ENCODE measurements at regions not wholly inside any gene's neighbourhood (a gene's known extent, or its start where the extent isn't known, plus 50 kb on each side); places are given as distances from the start of the nearest gene placed in this dataset.
"Not testable (repeated sequence)": the region's sequence is repeated elsewhere in the genome, so short reads cannot be mapped to it uniquely, and the experiment has no call there.

DNA sequence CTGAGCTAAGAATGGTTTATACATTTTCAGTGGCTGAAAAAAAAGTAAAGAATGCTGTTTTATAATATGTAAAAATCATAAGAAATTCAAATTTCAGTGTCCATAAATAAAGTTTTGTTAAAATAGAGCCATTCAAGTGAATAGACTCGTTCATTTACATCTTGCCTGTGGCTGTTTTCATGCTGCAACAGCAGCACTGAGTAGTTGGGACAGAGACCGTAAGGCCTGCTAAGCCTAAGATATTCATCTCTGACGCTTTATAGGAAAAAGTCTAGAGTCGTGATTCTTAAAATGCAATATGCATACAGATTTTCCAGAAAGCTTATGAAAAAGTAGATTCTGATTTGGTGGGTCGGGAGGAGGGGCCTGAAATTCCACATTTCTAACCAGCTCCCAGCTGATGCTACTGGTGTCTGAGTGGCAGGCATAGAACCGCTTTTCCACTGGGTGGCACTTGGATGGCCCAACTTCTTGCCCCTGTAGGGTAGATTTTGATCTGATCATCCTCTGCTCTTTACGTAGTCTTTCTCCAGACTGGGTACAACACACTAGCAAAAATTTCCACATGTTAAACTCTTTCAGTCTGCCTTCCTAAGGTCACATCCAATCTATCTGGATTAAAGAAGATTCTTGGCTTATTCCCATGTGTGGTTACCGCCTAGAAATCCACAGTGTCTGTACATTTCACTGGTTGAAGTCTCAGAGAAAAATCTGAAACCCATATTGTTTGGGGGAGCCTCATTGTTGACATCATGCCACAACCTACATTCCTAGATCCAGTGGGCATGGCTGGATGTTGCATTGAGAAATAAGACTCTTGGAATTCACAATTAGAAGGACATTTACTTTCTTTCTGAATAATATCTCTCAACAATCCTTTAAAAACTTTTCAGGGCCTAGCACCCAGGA is 151.2 kb downstream of the C12orf75 start:
- DNase-seq (ENCODE audit: low spot score) (no peak), FAIRE-seq (no peak)

GRCh38 chr12:105482951-105483350 is 152.5 kb downstream of the C12orf75 start:
- FAIRE-seq: no peak

GRCh38 chr12:105483691-105484090 is 153.2 kb downstream of the C12orf75 start:
- DNase-seq (ENCODE audit: low spot score) (no peak), FAIRE-seq (no peak)

More at GRCh38 chr12:105482951-105483350, 152.5 kb downstream of the C12orf75 start:
- no peak for DNase-seq (ENCODE audit: low spot score)

DNA sequence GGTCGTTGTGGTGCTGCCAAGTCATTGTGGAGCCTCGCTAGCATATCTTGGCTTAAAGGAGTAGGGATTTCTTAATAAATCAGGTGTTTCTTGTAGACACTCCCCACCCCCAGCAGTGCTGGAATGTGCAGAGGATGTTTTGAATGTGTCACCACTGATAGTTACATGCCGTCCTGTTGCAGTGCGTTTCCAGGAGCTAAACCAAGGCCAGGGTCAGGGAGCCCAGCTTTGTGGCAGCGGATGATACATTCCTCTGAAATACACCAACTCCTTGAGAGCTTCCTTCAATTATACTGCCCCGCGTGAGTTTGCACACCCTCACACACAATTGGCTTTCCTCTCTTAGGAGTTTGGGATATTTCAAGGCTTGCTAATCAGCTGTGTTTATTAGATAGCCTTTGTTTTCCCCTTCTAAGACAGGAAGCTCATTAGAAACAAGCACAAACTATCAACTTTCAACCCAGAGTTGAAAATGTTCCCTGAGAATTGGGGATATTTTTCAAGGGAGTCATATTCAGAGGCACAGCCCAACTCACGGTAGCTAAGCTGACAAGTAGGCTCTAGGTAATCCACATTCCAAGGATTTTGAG is 154.9 kb downstream of the C12orf75 start:
- DNase-seq (ENCODE audit: low spot score) (peak; percentile 46), FAIRE-seq (no peak)

DNA sequence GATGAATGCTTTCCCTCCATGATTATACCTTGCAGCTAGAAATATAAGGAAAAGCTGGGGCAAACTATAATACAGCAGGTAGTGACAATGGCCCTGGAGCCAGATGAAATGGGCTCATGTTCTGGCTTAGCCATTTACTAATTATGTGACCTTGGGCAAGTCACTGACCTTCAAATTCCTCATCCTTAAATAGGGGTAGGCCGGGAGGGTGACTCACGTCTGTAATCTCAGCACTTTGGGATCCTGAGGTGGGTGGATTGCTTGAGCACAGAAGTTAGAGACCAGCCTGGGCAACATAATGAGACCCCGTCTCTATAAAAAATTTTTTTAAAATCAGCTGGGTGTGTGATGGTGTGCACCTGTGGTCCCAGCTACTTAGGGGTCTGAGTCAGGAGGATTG is 155.4 kb downstream of the C12orf75 start:
- no peak for DNase-seq (ENCODE audit: low spot score)
- FAIRE-seq: no peak

DNA sequence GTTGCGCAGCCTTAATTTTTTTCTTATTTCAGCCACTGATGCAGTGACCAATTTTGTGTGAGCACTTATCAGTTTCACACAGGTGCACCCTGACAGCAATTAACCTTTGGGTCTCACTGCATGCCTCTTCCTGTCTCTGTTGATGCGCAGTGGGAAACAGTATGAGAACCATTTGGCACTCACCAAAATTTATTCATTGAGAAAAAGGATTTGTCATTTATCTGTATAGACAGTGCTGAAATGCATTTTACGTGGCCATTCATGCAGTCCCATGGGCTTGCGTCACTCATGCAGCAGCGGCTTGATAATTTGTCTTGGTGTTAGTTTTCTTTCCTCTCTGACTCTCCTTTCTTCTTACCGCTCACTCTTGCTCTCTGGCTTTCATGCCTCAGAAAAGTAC is 157.5 kb downstream of the C12orf75 start:
- no peak for FAIRE-seq

DNA sequence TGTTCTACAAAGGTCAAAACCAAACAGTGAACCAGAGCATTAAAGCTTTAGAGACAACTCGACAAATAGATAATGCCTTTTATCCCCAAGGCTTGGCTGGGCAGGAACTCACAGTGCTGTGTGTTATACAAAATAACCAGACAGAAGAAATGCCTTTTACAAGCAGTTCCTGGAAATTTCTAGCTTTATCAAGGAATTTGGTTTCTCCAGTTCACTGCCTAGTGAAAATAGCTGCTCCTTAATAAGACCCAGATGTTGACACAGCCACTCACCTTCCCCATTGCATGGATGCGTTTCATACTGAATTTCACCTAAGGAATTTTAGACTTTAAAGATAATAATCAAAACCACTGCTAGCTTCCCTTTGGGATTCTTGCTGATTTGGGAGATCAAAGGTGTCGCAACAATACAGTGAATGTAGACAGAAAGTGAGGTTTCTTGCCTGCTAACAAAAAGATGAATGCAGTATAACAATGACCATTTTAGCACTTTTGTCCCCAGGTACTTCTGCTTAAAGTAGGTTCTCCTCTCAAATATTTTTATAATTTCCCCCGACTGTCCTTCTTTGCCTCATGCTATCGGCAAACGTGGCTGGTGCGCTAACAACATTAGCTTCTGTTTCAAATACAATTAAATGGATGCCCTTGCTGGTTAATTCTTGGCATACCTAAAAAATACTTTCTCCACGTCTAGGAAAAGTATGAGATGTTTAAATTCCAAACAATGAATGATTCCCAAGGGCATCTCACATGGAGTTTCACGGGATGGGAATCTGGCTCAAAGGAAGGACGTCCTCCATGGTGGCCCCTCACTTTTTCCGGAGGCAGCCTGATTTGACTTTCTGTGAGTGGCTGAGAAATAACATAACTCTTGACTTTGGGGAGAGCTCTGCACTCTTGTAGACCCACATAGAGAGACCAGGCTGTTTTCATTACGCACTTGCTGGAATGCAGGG is 162.4 kb downstream of the C12orf75 start:
- DNase-seq (ENCODE audit: low spot score) (no peak), FAIRE-seq (no peak)

More for the DNA sequence above, 157.5 kb downstream of the C12orf75 start:
- DNase-seq (ENCODE audit: low spot score): no peak

DNA sequence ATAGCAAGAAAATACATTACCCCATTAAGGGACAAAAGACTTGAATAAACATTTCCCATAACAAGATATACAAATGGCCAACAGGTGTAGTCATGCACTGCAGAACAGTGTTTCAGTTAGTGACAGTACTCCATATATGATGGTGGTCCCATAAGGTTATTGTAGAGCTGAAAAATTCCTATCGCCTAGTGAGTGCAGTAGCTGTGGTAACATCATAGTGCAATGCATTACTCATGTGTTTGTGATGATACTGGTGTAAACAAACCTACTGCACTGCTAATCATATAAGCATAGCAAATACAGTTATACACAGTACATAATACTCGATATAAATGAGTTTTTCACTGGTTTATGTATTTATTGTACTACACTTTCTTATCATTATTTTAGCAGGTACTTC is 168.7 kb downstream of the C12orf75 start:
- no peak for DNase-seq (ENCODE audit: low spot score)
- FAIRE-seq: no peak

- not testable (repeated sequence) for FAIRE-seq
Observed at GRCh38 chr12:105500676-105501075, 170.2 kb downstream of the C12orf75 start.

GRCh38 chr12:105502426-105502930 is 172.0 kb downstream of the C12orf75 start:
- DNase-seq (ENCODE audit: low spot score): no peak
- no peak for FAIRE-seq

More at GRCh38 chr12:105500676-105501075, 170.2 kb downstream of the C12orf75 start:
- not testable (repeated sequence) for DNase-seq (ENCODE audit: low spot score)

- DNase-seq (ENCODE audit: low spot score) (no peak), FAIRE-seq (no peak)
Observed at GRCh38 chr12:105503619-105504018, 173.1 kb downstream of the C12orf75 start.

GRCh38 chr12:105504286-105504685 is 173.8 kb downstream of the C12orf75 start:
- no peak for FAIRE-seq
- DNase-seq (ENCODE audit: low spot score): no peak

DNA sequence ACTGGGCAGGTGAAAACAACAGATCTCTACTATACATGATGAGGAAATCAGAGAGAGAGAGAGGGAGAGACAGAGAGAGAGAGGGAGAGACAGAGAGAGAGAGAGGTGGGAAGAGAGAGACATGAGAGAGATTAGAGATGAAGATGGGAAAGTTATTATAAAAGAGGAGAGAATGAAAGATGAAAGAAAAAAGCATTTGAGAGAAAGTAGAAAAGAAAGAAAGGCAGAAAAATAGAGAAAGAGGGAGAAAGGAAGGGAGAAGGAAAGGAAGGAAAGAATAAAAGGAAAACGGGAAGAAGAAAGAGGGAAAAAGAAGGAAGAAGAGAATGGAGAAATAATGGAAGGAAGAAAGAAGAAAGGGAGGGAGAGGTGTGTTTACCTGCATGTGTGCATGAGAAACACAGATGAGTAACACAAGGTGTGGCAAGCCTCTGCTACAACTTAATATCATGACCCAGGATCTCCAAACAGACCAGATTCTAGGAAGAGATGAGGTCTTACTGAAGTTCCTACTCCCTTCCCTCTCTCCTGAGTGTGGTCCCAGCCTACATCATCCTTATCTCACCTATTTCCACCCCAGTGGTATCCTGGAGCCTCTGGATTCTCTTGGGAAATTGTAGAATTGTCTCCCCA is 176.3 kb downstream of the C12orf75 start:
- DNase-seq (ENCODE audit: low spot score) (no peak), FAIRE-seq (no peak)

DNA sequence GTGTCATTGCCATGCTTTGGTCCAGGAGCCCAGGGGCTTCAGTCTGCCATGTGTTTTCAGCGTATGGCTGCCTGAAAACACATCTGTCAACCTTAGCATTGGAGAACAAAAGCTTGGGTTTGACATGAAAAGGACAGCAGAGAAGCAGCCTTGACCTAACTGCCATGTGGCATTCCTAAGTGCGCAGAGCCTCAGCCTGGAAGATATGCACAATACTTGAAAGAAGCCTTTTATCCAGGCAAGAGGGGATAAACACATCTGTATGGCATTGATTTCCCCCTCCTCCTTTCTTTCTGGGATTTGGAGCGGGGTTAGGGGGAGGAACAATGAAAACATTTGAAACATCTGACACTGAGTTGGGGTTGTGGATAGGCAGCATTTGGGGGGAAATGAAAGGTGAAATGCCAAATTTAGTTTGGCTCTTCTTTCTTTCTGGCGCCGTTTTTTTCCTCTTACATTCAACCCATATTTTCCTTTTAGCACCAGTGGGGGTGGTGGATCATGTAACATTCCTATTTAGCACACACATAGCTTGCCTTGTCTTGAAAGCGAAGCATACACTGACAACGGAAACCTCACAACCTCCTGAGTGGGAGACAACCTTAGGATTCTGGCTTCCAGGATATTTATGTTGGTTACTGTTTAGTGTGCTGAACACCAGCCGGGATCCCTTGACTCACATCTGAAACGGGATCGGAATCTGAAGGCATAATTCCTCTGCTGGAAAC is 177.0 kb downstream of the C12orf75 start:
- FAIRE-seq: no peak
- no peak for DNase-seq (ENCODE audit: low spot score)

GRCh38 chr12:105508096-105508495 is 177.6 kb downstream of the C12orf75 start:
- FAIRE-seq (no peak), DNase-seq (ENCODE audit: low spot score) (no peak)

DNA sequence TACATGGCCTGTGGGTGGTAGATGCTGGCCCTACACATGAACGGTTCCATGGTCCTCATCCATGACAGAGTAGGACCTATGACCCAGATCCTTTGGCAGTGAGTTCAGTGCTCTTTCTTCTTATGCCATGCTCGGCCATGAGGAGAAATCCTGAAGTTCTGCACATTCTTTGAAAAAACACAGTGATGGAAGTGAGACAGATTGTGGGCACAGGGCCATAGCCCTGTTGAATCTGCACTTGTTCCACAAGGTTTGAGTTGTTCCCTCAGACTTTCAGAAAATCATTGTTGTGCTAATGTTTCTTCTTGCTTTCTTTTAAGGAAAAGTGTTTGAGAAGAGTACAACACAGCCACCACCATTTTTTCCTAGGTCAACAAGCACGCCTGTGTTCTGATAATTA is 180.0 kb downstream of the C12orf75 start:
- no peak for FAIRE-seq

DNA sequence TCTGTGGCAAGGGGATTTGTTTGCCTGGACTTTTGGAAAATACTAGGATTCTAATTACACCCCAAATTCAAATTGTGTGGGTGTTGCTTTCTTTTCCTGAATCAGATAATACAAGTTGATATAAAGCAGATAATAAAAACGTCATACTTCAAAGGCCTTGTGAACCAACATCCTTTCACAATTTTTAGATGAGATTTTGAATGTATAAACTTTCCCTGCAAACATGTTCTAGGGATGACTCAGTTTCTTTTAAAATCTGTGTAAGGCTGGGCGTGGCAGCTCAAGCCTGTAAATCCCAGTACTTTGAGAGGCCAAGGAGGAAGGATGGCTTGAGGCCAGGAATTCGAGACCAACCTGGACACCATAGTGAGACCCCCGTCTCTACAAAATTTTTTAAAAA is 182.4 kb downstream of the C12orf75 start:
- not testable (repeated sequence) for DNase-seq (ENCODE audit: low spot score); FAIRE-seq

More for the DNA sequence above, 180.0 kb downstream of the C12orf75 start:
- DNase-seq (ENCODE audit: low spot score): no peak

GRCh38 chr12:105522166-105522825 is 191.8 kb downstream of the C12orf75 start:
- FAIRE-seq (no peak), DNase-seq (ENCODE audit: low spot score) (no peak)

All from RCC 7860 (cell line).